KMS-11 (cell line): ENCODE measurements at regions not wholly inside any gene's neighbourhood (a gene's known extent, or its start where the extent isn't known, plus 50 kb on each side); places are given as distances from the start of the nearest gene placed in this dataset.
"Not testable (repeated sequence)": the region's sequence is repeated elsewhere in the genome, so short reads cannot be mapped to it uniquely, and the experiment has no call there.

Experiments used
- H2AFZ ChIP-seq: fragments of 200-600 bp; sonication (generic); 2 replicates; pipeline ENCODE4 v1.6.1; 2016; ENCODE audit warnings: antibody characterized with exemption, mixed run types, low read depth
- H3K27ac ChIP-seq: fragments of 200-600 bp; sonication (generic); 2 replicates; pipeline ENCODE4 v1.6.1; 2016; ENCODE audit warnings: mild to moderate bottlenecking, mixed run types
- H3K27me3 ChIP-seq: fragments of 200-600 bp; sonication (generic); 2 replicates; pipeline ENCODE4 v1.6.1; 2017; ENCODE audit warnings: mild to moderate bottlenecking, low read depth, mixed run types, moderate library complexity; ENCODE audit not compliant: insufficient read depth
- H3K36me3 ChIP-seq: fragments of 200-600 bp; sonication (generic); 2 replicates; pipeline ENCODE4 v1.6.1; 2017; ENCODE audit warnings: mild to moderate bottlenecking, mixed run types; ENCODE audit not compliant: insufficient read depth
- H3K4me1 ChIP-seq: fragments of 200-600 bp; sonication (generic); 2 replicates; pipeline ENCODE4 v1.6.1; 2016; ENCODE audit warnings: mild to moderate bottlenecking, low read depth, mixed run types; ENCODE audit not compliant: poor library complexity, severe bottlenecking
- H3K4me2 ChIP-seq: fragments of 200-600 bp; sonication (generic); 2 replicates; pipeline ENCODE4 v1.7.0; 2016; ENCODE audit warnings: mild to moderate bottlenecking, mixed run types
- H3K4me3 ChIP-seq: fragments of 200-600 bp; sonication (generic); IDR thresholded peaks from 2 replicates; pipeline ENCODE4 v1.6.1; 2017; ENCODE audit warnings: low read depth, low read length, mixed read lengths; ENCODE audit not compliant: insufficient read depth
- H3K79me2 ChIP-seq: fragments of 200-600 bp; sonication (generic); 2 replicates; pipeline ENCODE4 v1.6.1; 2016; ENCODE audit warnings: low read depth, mixed run types; ENCODE audit not compliant: insufficient read depth
- H3K9ac ChIP-seq: fragments of 200-600 bp; sonication (generic); 2 replicates; pipeline ENCODE4 v1.6.1; 2016; ENCODE audit warnings: mild to moderate bottlenecking, mixed run types
- H4K20me1 ChIP-seq: fragments of 200-600 bp; sonication (generic); 2 replicates; pipeline ENCODE4 v1.6.1; 2016; ENCODE audit warnings: mild to moderate bottlenecking, mixed run types; ENCODE audit not compliant: insufficient read depth
- TF ChIP-seq, protein P1 (sequence below): fragments of 200-600 bp; sonication (generic); conservative IDR thresholded peaks from 2 replicates; pipeline ENCODE4 v1.6.1; 2017; ENCODE audit warnings: low read depth, mild to moderate bottlenecking, antibody characterized with exemption, low read length, moderate library complexity, mixed read lengths

DNA sequence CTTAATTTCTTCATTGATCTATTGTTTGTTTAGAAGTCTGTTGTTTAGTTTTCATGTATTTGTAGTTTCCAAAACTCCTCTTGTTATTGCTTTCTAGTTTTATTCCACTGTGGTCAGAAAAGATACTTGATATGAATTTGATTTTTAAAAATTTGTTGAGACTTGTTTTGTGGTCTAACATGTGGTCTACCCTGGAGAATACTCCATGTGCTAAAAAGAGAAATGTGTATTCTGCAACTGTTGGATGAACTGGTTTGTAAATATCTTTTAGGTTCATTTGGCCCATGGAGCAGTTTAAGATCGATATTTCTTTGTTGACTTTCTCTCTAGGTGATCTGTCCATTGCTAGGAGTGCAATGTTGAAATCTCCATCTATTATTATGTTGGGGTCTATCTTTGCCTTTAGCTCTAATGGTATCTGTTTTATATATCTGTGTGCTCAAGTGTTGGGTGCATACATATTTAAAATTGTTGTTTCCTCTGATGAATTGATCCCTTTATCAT, 150.6 kb upstream of the ATP10B start:
- no peak overlapping the region for H3K4me3 ChIP-seq
- no peak overlapping the region for H3K27ac ChIP-seq
- no peaks in the 10 kb centered on the region for H3K4me1 ChIP-seq
- no peaks in the 10 kb centered on the region for H3K36me3 ChIP-seq
- H3K9ac ChIP-seq = no peak overlapping the region
- no peaks in the 10 kb centered on the region for H4K20me1 ChIP-seq
- no peak overlapping the region for H2AFZ ChIP-seq
- no peaks in the 10 kb centered on the region for H3K27me3 ChIP-seq
- H3K4me2 ChIP-seq = no peak overlapping the region
- TF ChIP-seq, protein P1, sequence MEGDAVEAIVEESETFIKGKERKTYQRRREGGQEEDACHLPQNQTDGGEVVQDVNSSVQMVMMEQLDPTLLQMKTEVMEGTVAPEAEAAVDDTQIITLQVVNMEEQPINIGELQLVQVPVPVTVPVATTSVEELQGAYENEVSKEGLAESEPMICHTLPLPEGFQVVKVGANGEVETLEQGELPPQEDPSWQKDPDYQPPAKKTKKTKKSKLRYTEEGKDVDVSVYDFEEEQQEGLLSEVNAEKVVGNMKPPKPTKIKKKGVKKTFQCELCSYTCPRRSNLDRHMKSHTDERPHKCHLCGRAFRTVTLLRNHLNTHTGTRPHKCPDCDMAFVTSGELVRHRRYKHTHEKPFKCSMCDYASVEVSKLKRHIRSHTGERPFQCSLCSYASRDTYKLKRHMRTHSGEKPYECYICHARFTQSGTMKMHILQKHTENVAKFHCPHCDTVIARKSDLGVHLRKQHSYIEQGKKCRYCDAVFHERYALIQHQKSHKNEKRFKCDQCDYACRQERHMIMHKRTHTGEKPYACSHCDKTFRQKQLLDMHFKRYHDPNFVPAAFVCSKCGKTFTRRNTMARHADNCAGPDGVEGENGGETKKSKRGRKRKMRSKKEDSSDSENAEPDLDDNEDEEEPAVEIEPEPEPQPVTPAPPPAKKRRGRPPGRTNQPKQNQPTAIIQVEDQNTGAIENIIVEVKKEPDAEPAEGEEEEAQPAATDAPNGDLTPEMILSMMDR = no peak
- no peaks in the 10 kb centered on the region for H3K79me2 ChIP-seq

DNA sequence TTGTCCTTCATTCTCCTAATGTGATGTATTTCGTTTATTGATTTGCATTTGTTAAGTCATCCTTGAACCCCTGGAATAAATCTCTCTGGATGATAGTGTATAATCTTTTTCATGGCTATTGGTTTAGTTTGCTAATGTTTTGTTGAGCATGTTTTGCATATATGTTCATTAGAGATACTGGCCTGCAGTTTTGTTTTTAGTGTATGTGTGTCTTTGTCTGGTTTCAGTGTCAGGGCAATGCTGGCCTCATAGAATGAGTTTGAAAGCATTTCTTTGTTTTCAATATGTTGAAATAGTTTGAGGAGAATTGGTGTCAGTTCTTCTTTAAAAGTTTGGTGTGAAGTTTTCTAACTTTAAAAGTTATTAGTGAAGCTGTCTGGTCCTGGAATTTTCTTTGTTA, 149.6 kb upstream of the ATP10B start:
- TF ChIP-seq, protein P1 = no peak
- H3K4me2 ChIP-seq = no peak overlapping the region
- H3K36me3 ChIP-seq = no peaks in the 10 kb centered on the region
- H3K27me3 ChIP-seq = no peaks in the 10 kb centered on the region
- H3K4me1 ChIP-seq = no peaks in the 10 kb centered on the region
- H3K9ac ChIP-seq = no peak overlapping the region
- no peak overlapping the region for H3K4me3 ChIP-seq
- no peaks in the 10 kb centered on the region for H4K20me1 ChIP-seq
- no peak overlapping the region for H3K27ac ChIP-seq
- no peaks in the 10 kb centered on the region for H3K79me2 ChIP-seq
- no peak overlapping the region for H2AFZ ChIP-seq

DNA sequence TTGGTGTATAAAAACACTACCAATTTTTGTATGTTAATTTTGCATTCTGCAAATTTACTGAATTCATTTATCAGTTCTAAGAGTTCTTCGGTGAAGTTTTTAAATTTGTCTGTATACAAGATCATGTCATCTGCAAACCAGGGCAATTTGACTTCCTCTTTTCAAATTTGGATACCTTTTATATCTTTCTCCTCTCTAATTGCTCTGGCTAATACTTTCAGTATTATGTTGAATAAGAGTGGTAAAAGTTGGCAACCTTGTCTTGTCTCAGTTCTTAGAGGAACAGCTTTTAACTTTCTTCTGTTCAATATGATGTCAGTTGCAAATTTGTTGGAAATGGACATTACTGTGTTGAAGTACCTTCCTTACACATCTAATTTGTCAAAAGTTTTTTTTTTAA, 149.1 kb upstream of the ATP10B start:
- not testable (repeated sequence) for H3K9ac ChIP-seq

DNA sequence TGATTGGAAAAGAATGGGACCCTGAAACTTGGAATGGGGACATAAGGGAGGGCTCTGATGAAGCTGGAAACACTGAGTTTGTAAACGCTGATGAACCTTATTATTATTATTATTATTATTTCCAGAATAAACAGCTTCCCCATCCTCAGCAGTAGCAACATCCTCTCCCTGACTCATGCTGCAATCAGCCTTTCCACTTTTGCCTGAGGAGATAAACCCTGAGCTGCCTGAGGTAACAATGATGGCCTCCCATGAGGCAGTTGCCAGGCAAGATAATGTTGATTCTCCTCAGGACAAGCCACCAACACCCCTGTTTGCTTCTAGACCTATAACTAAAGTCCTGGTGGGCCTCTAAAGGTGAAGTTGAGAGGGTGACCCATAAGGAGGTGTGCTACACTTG, 139.2 kb upstream of the ATP10B start:
- Histone ChIP-seq H3K79me2 (no peaks in the 10 kb centered on the region), H3K36me3 (no peaks in the 10 kb centered on the region), H4K20me1 (no peaks in the 10 kb centered on the region), H3K4me3 (no peak overlapping the region), H2AFZ (no peak overlapping the region), H3K4me1 (no peaks in the 10 kb centered on the region), H3K9ac (no peak overlapping the region), H3K27me3 (no peaks in the 10 kb centered on the region), H3K27ac (no peak overlapping the region), H3K4me2 (no peak overlapping the region)
- TF ChIP-seq, protein P1 = no peak

More for the DNA sequence above, 149.1 kb upstream of the ATP10B start:
- not testable (repeated sequence) for H3K27me3 ChIP-seq, H2AFZ ChIP-seq, H3K36me3 ChIP-seq, H3K4me2 ChIP-seq, H3K27ac ChIP-seq, H3K4me1 ChIP-seq, H3K79me2 ChIP-seq, H3K4me3 ChIP-seq, H4K20me1 ChIP-seq

DNA sequence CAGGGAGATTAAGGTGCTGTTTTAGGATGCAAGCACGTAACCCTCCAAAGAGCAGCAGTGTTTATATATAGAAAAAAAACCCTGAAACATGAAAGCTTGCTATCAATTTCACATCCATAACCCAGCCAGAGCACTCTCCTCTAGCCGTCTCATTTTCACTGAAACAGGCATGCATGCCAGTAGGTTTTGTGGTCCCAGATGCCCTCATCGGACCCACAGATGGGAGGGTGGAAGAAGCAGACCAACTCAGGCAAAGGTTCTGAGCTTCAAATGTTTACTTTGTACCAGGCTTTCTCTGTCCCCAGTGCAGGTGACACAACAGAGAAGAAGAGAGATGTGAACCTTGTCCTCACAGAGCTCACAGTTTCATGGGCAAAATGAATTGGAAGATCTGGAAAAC, 127.4 kb upstream of the ATP10B start:
- H3K4me2 ChIP-seq = no peak overlapping the region
- H3K4me3 ChIP-seq = no peak overlapping the region
- peaks cover 12% of the 10 kb centered on the region for H3K4me1 ChIP-seq
- no peaks in the 10 kb centered on the region for H3K27me3 ChIP-seq
- no peaks in the 10 kb centered on the region for H3K36me3 ChIP-seq
- H4K20me1 ChIP-seq = no peaks in the 10 kb centered on the region
- no peak overlapping the region for H3K9ac ChIP-seq
- TF ChIP-seq, protein P1 = no peak
- no peak overlapping the region for H3K27ac ChIP-seq
- H2AFZ ChIP-seq = no peak overlapping the region
- H3K79me2 ChIP-seq = no peaks in the 10 kb centered on the region
